ENCODE measurements at regions not wholly inside any gene's neighbourhood (a gene's known extent, or its start where the extent isn't known, plus 50 kb on each side); places are given as distances from the start of the nearest gene placed in this dataset.

- no peaks in the 10 kb centered on the region for H3K27me3 Mint-ChIP-seq
- no peak overlapping the region for H3K27ac Mint-ChIP-seq
- no peaks in the 10 kb centered on the region for H3K9me3 Mint-ChIP-seq
These were observed 686.2 kb upstream of the BOD1L1 start for GRCh38 chr4:14313757-14314156.

GRCh38 chr4:14315129-14315528 lies 687.2 kb upstream of the CPEB2 start:
- H3K4me3 Mint-ChIP-seq: no peak overlapping the region
- DNase-seq: no peak
- no peaks in the 10 kb centered on the region for H3K27me3 Mint-ChIP-seq
- H3K4me1 Mint-ChIP-seq (ENCODE audit: low read depth): no peaks in the 10 kb centered on the region
- no peaks in the 10 kb centered on the region for H3K36me3 Mint-ChIP-seq (ENCODE audit: low read depth)
- no peaks in the 10 kb centered on the region for H3K9me3 Mint-ChIP-seq
- H3K27ac Mint-ChIP-seq: no peak overlapping the region

More at GRCh38 chr4:14313757-14314156, 686.2 kb upstream of the BOD1L1 start:
- no peak for DNase-seq
- Mint-ChIP-seq H3K36me3 (ENCODE audit: low read depth) (no peaks in the 10 kb centered on the region), H3K4me3 (no peak overlapping the region), H3K4me1 (ENCODE audit: low read depth) (no peaks in the 10 kb centered on the region)

- Mint-ChIP-seq H3K9me3 (no peaks in the 10 kb centered on the region), H3K27me3 (no peaks in the 10 kb centered on the region), H3K27ac (no peak overlapping the region), H3K4me1 (ENCODE audit: low read depth) (no peaks in the 10 kb centered on the region), H3K4me3 (no peak overlapping the region), H3K36me3 (ENCODE audit: low read depth) (no peaks in the 10 kb centered on the region)
- DNase-seq: no peak
These were observed 684.9 kb upstream of the CPEB2 start for GRCh38 chr4:14317351-14317750.

- H3K4me1 Mint-ChIP-seq (ENCODE audit: low read depth): no peaks in the 10 kb centered on the region
- H3K9me3 Mint-ChIP-seq: no peaks in the 10 kb centered on the region
- H3K27me3 Mint-ChIP-seq: no peaks in the 10 kb centered on the region
- no peak overlapping the region for H3K27ac Mint-ChIP-seq
- no peaks in the 10 kb centered on the region for H3K36me3 Mint-ChIP-seq (ENCODE audit: low read depth)
- no peak for DNase-seq
- no peak overlapping the region for H3K4me3 Mint-ChIP-seq
These were observed 683.6 kb upstream of the CPEB2 start for GRCh38 chr4:14318671-14319070.

GRCh38 chr4:14321723-14322122 lies 680.6 kb upstream of the CPEB2 start:
- no peak overlapping the region for H3K27ac Mint-ChIP-seq

GRCh38 chr4:14323191-14323590 lies 679.1 kb upstream of the CPEB2 start:
- no peak overlapping the region for H3K4me3 Mint-ChIP-seq
- no peak for DNase-seq
- H3K9me3 Mint-ChIP-seq: peaks cover 2% of the 10 kb centered on the region
- H3K27me3 Mint-ChIP-seq: no peaks in the 10 kb centered on the region
- no peaks in the 10 kb centered on the region for H3K4me1 Mint-ChIP-seq (ENCODE audit: low read depth)
- H3K27ac Mint-ChIP-seq: no peak overlapping the region
- H3K36me3 Mint-ChIP-seq (ENCODE audit: low read depth): no peaks in the 10 kb centered on the region

More at GRCh38 chr4:14321723-14322122, 680.6 kb upstream of the CPEB2 start:
- no peaks in the 10 kb centered on the region for H3K27me3 Mint-ChIP-seq
- peaks cover 2% of the 10 kb centered on the region for H3K9me3 Mint-ChIP-seq
- H3K36me3 Mint-ChIP-seq (ENCODE audit: low read depth): no peaks in the 10 kb centered on the region
- no peak overlapping the region for H3K4me3 Mint-ChIP-seq
- no peaks in the 10 kb centered on the region for H3K4me1 Mint-ChIP-seq (ENCODE audit: low read depth)
- no peak for DNase-seq

- no peak for DNase-seq
- no peaks in the 10 kb centered on the region for H3K4me1 Mint-ChIP-seq (ENCODE audit: low read depth)
- H3K27ac Mint-ChIP-seq: no peak overlapping the region
- H3K36me3 Mint-ChIP-seq (ENCODE audit: low read depth): no peaks in the 10 kb centered on the region
- no peak overlapping the region for H3K4me3 Mint-ChIP-seq
- H3K27me3 Mint-ChIP-seq: no peaks in the 10 kb centered on the region
- H3K9me3 Mint-ChIP-seq: peaks cover 5% of the 10 kb centered on the region
These were observed 673.1 kb upstream of the CPEB2 start for GRCh38 chr4:14329228-14329627.

GRCh38 chr4:14333616-14334015 lies 668.7 kb upstream of the CPEB2 start:
- Mint-ChIP-seq H3K4me3 (no peak overlapping the region), H3K4me1 (ENCODE audit: low read depth) (no peaks in the 10 kb centered on the region), H3K9me3 (peaks cover 6% of the 10 kb centered on the region), H3K36me3 (ENCODE audit: low read depth) (no peaks in the 10 kb centered on the region), H3K27me3 (no peaks in the 10 kb centered on the region), H3K27ac (no peak overlapping the region)
- DNase-seq: no peak

GRCh38 chr4:14334166-14334565 lies 668.1 kb upstream of the CPEB2 start:
- H3K27ac Mint-ChIP-seq: no peak overlapping the region
- no peaks in the 10 kb centered on the region for H3K27me3 Mint-ChIP-seq
- H3K4me3 Mint-ChIP-seq: no peak overlapping the region
- H3K4me1 Mint-ChIP-seq (ENCODE audit: low read depth): no peaks in the 10 kb centered on the region
- H3K36me3 Mint-ChIP-seq (ENCODE audit: low read depth): no peaks in the 10 kb centered on the region
- DNase-seq: no peak
- H3K9me3 Mint-ChIP-seq: peaks cover 6% of the 10 kb centered on the region

GRCh38 chr4:14335872-14336271 lies 666.4 kb upstream of the CPEB2 start:
- DNase-seq: no peak
- H3K27ac Mint-ChIP-seq: no peak overlapping the region
- H3K36me3 Mint-ChIP-seq (ENCODE audit: low read depth): no peaks in the 10 kb centered on the region
- no peak overlapping the region for H3K4me3 Mint-ChIP-seq
- H3K27me3 Mint-ChIP-seq: no peaks in the 10 kb centered on the region
- H3K9me3 Mint-ChIP-seq: peaks cover 6% of the 10 kb centered on the region
- no peaks in the 10 kb centered on the region for H3K4me1 Mint-ChIP-seq (ENCODE audit: low read depth)

- DNase-seq: no peak
- Mint-ChIP-seq H3K36me3 (ENCODE audit: low read depth) (no peaks in the 10 kb centered on the region), H3K4me3 (no peak overlapping the region), H3K9me3 (peaks cover 6% of the 10 kb centered on the region), H3K27me3 (no peaks in the 10 kb centered on the region), H3K4me1 (ENCODE audit: low read depth) (no peaks in the 10 kb centered on the region), H3K27ac (no peak overlapping the region)
These were observed 665.6 kb upstream of the CPEB2 start for GRCh38 chr4:14336656-14337055.

GRCh38 chr4:14337892-14338584 lies 664.2 kb upstream of the CPEB2 start:
- no peaks in the 10 kb centered on the region for H3K4me1 Mint-ChIP-seq (ENCODE audit: low read depth)

GRCh38 chr4:14338585-14339265 lies 663.6 kb upstream of the CPEB2 start:
- DNase-seq: no peak
- H3K27ac Mint-ChIP-seq: no peak overlapping the region
- no peaks in the 10 kb centered on the region for H3K27me3 Mint-ChIP-seq
- no peaks in the 10 kb centered on the region for H3K4me1 Mint-ChIP-seq (ENCODE audit: low read depth)
- H3K9me3 Mint-ChIP-seq: peaks cover 6% of the 10 kb centered on the region
- H3K4me3 Mint-ChIP-seq: no peak overlapping the region
- no peaks in the 10 kb centered on the region for H3K36me3 Mint-ChIP-seq (ENCODE audit: low read depth)

More at GRCh38 chr4:14337892-14338584, 664.2 kb upstream of the CPEB2 start:
- Mint-ChIP-seq H3K9me3 (peaks cover 6% of the 10 kb centered on the region), H3K36me3 (ENCODE audit: low read depth) (no peaks in the 10 kb centered on the region), H3K4me3 (no peak overlapping the region), H3K27me3 (no peaks in the 10 kb centered on the region), H3K27ac (no peak overlapping the region)
- DNase-seq: no peak

GRCh38 chr4:14339715-14340114 lies 662.6 kb upstream of the CPEB2 start:
- H3K27ac Mint-ChIP-seq: no peak overlapping the region
- DNase-seq: no peak
- H3K36me3 Mint-ChIP-seq (ENCODE audit: low read depth): no peaks in the 10 kb centered on the region
- no peaks in the 10 kb centered on the region for H3K9me3 Mint-ChIP-seq
- H3K4me1 Mint-ChIP-seq (ENCODE audit: low read depth): no peaks in the 10 kb centered on the region
- H3K4me3 Mint-ChIP-seq: no peak overlapping the region
- no peaks in the 10 kb centered on the region for H3K27me3 Mint-ChIP-seq

- Mint-ChIP-seq H3K27ac (no peak overlapping the region), H3K27me3 (no peaks in the 10 kb centered on the region), H3K36me3 (ENCODE audit: low read depth) (no peaks in the 10 kb centered on the region), H3K4me3 (no peak overlapping the region), H3K4me1 (ENCODE audit: low read depth) (no peaks in the 10 kb centered on the region), H3K9me3 (no peaks in the 10 kb centered on the region)
- no peak for DNase-seq
These were observed 662.0 kb upstream of the CPEB2 start for GRCh38 chr4:14340321-14340720.

Data from activated T-cell treated with anti-CD3 and anti-CD28 coated beads, Interleukin-2, amount 50 U/mL, for 24 hours (primary cell).